HG02970 (cell line): ENCODE measurements at regions not wholly inside any gene's neighbourhood (a gene's known extent, or its start where the extent isn't known, plus 50 kb on each side); places are given as distances from the start of the nearest gene placed in this dataset.

Source experiments
- ATAC-seq: cut with Tn5 transposase; IDR thresholded peaks from one replicate; pipeline ENCODE4 v1.9.1; 2021; ENCODE audit warnings: mild to moderate bottlenecking, moderate library complexity, moderate number of reproducible peaks; ENCODE audit not compliant: unreplicated experiment, low FRiP score

- no peak for ATAC-seq
These were observed 150.9 kb downstream of the MRM1 start for GRCh38 chr17:36752096-36752888.

GRCh38 chr17:36755586-36755985 lies 154.2 kb downstream of the MRM1 start:
- no peak for ATAC-seq

GRCh38 chr17:36756695-36757094 lies 155.3 kb downstream of the MRM1 start:
- ATAC-seq, result no peak

GRCh38 chr17:36760425-36760824 lies 159.0 kb downstream of the MRM1 start:
- ATAC-seq, result no peak

GRCh38 chr17:36761203-36761950 lies 160.0 kb downstream of the MRM1 start:
- ATAC-seq, result no peak

- ATAC-seq, result no peak
These were observed 164.2 kb downstream of the MRM1 start for GRCh38 chr17:36765436-36766043.

GRCh38 chr17:36768394-36768793 lies 167.0 kb downstream of the MRM1 start:
- no peak for ATAC-seq

GRCh38 chr17:36773039-36773438 lies 164.2 kb upstream of the LHX1 start:
- no peak for ATAC-seq

- no peak for ATAC-seq
These were observed 160.2 kb upstream of the LHX1 start for GRCh38 chr17:36777118-36777517.

- ATAC-seq, result no peak
These were observed 158.8 kb upstream of the LHX1 start for GRCh38 chr17:36778448-36778847.

- no peak for ATAC-seq
These were observed 157.7 kb upstream of the LHX1 start for GRCh38 chr17:36779550-36779949.

- ATAC-seq, result no peak
These were observed 152.6 kb upstream of the LHX1 start for GRCh38 chr17:36784633-36785032.

- ATAC-seq, result no peak
These were observed 150.4 kb upstream of the LHX1 start for GRCh38 chr17:36786867-36787266.

- no peak for ATAC-seq
These were observed 145.9 kb upstream of the LHX1 start for GRCh38 chr17:36791150-36791941.

- no peak for ATAC-seq
These were observed 145.3 kb upstream of the LHX1 start for GRCh38 chr17:36791942-36792475.

GRCh38 chr17:36792849-36793248 lies 144.4 kb upstream of the LHX1 start:
- no peak for ATAC-seq

- no peak for ATAC-seq
These were observed 143.3 kb upstream of the LHX1 start for GRCh38 chr17:36793976-36794375.

- ATAC-seq, result no peak
These were observed 129.6 kb upstream of the LHX1 start for GRCh38 chr17:36807496-36808179.

- no peak for ATAC-seq
These were observed 129.1 kb upstream of the LHX1 start for GRCh38 chr17:36808180-36808661.

- ATAC-seq, result no peak
These were observed 124.5 kb upstream of the LHX1 start for GRCh38 chr17:36812762-36813161.
